WTC11 (cell line): ENCODE measurements at regions not wholly inside any gene's neighbourhood (a gene's known extent, or its start where the extent isn't known, plus 50 kb on each side); places are given as distances from the start of the nearest gene placed in this dataset.

ENCODE experiments used
- ATAC-seq: fragments of 200-7000 bp; cut with Tn5 transposase; 2 replicates; pipeline ENCODE4 v1.10.0; 2021; ENCODE audit warnings: mild to moderate bottlenecking, moderate library complexity
- CTCF ChIA-PET: fragments of 300-600 bp; sonication (Branson Sonifier 250); formaldehyde crosslinking; loops from one replicate; lab custom pipeline; 2021; ENCODE audit warnings: antibody characterized with exemption; lab: Charles Lee
- POLR2A ChIA-PET: fragments of 350-600 bp; sonication (Branson Sonifier 250); formaldehyde crosslinking; loops from one replicate; lab custom pipeline; 2021; ENCODE audit warnings: antibody characterized with exemption; lab: Charles Lee
- DNase-seq: peaks from one replicate; pipeline ENCODE4 v3.0.0; 2021; ENCODE audit warnings: low spot score
- H3K27ac Mint-ChIP-seq: 2 replicates; pipeline ENCODE4 v1.8.0; 2021; ENCODE audit warnings: mixed read lengths
- H3K27me3 Mint-ChIP-seq: 2 replicates; pipeline ENCODE4 v1.8.0; 2021; ENCODE audit warnings: low read depth, mild to moderate bottlenecking, moderate library complexity, mixed read lengths
- H3K36me3 Mint-ChIP-seq: 2 replicates; pipeline ENCODE4 v1.8.0; 2021; ENCODE audit warnings: mixed read lengths
- H3K4me1 Mint-ChIP-seq: 2 replicates; pipeline ENCODE4 v1.8.0; 2022; ENCODE audit warnings: mixed read lengths
- H3K4me3 Mint-ChIP-seq: 2 replicates; pipeline ENCODE4 v1.8.0; 2021; ENCODE audit warnings: mild to moderate bottlenecking, moderate library complexity, mixed read lengths
- H3K9me3 Mint-ChIP-seq: 2 replicates; pipeline ENCODE4 v1.8.0; 2021; ENCODE audit warnings: mixed read lengths
- E2F5 ChIP-seq: sonication (generic); formaldehyde crosslinking; IDR thresholded peaks from 2 replicates; pipeline ENCODE4 v1.8.1; 2022; ENCODE audit warnings: mild to moderate bottlenecking, moderate library complexity, missing genetic modification reagents
- EMX1 ChIP-seq: fragments of 250-450 bp; sonication (Bioruptor Pico); IDR thresholded peaks from 2 replicates; pipeline ENCODE4 v1.8.0; 2021; ENCODE audit warnings: mild to moderate bottlenecking
- FOXK1 ChIP-seq: sonication (generic); formaldehyde crosslinking; IDR thresholded peaks from 2 replicates; pipeline ENCODE4 v1.8.0; 2022; ENCODE audit warnings: mild to moderate bottlenecking, moderate library complexity, missing genetic modification reagents
- GTF2I ChIP-seq: fragments of 250-450 bp; sonication (Bioruptor Pico); conservative IDR thresholded peaks from 2 replicates; pipeline ENCODE4 v1.4.0; 2021; ENCODE audit warnings: mild to moderate bottlenecking
- HMGA2 ChIP-seq: fragments of 250-450 bp; sonication (Bioruptor Pico); IDR thresholded peaks from 2 replicates; pipeline ENCODE4 v1.4.0; 2021; ENCODE audit warnings: mild to moderate bottlenecking, moderate library complexity
- KAT7 ChIP-seq: sonication (generic); formaldehyde crosslinking; IDR thresholded peaks from 2 replicates; pipeline ENCODE4 v1.8.1; 2023; ENCODE audit warnings: missing genetic modification reagents, mild to moderate bottlenecking, borderline replicate concordance
- MYBL2 ChIP-seq: sonication (generic); formaldehyde crosslinking; IDR thresholded peaks from 2 replicates; pipeline ENCODE4 v1.8.1; 2023; ENCODE audit warnings: mild to moderate bottlenecking, moderate library complexity, missing genetic modification reagents
- NFATC4 ChIP-seq: fragments of 250-450 bp; sonication (Bioruptor Pico); IDR thresholded peaks from 2 replicates; pipeline ENCODE4 v1.9.0; 2021; ENCODE audit warnings: mild to moderate bottlenecking
- NR3C1 ChIP-seq: sonication (generic); formaldehyde crosslinking; conservative IDR thresholded peaks from 2 replicates; pipeline ENCODE4 v1.8.1; 2023; ENCODE audit warnings: low read depth, mild to moderate bottlenecking, missing genetic modification reagents
- SMAD3 ChIP-seq: sonication (generic); formaldehyde crosslinking; IDR thresholded peaks from 2 replicates; pipeline ENCODE4 v1.8.0; 2022; ENCODE audit warnings: missing genetic modification reagents, mild to moderate bottlenecking, borderline replicate concordance
- SMAD4 ChIP-seq: sonication (generic); formaldehyde crosslinking; IDR thresholded peaks from 2 replicates; pipeline ENCODE4 v1.8.0; 2022; ENCODE audit warnings: mild to moderate bottlenecking, missing genetic modification reagents
- ZNF219 ChIP-seq: sonication (generic); formaldehyde crosslinking; IDR thresholded peaks from 2 replicates; pipeline ENCODE4 v1.8.0; 2023; ENCODE audit warnings: missing genetic modification reagents, mild to moderate bottlenecking, borderline replicate concordance
- ZNF396 ChIP-seq: fragments of 250-450 bp; sonication (Bioruptor Pico); IDR thresholded peaks from 2 replicates; pipeline ENCODE4 v1.8.0; 2021; ENCODE audit warnings: mild to moderate bottlenecking, moderate library complexity, borderline replicate concordance
- TF ChIP-seq, protein P1 (sequence below): sonication (generic); formaldehyde crosslinking; IDR thresholded peaks from 2 replicates; pipeline ENCODE4 v1.8.0; 2022; ENCODE audit warnings: mild to moderate bottlenecking, missing genetic modification reagents
- TF ChIP-seq, protein P2 (sequence below): sonication (generic); formaldehyde crosslinking; IDR thresholded peaks from 2 replicates; pipeline ENCODE4 v1.8.1; 2022; ENCODE audit warnings: missing genetic modification reagents, borderline replicate concordance
- TF ChIP-seq, protein P3 (sequence below): sonication (generic); formaldehyde crosslinking; IDR thresholded peaks from 2 replicates; pipeline ENCODE4 v1.8.1; 2023; ENCODE audit warnings: mild to moderate bottlenecking, missing genetic modification reagents, moderate library complexity
- TF ChIP-seq, protein P4 (sequence below): fragments of 250-450 bp; sonication (Bioruptor Pico); conservative IDR thresholded peaks from 2 replicates; pipeline ENCODE4 v1.9.0; 2021; ENCODE audit warnings: mild to moderate bottlenecking

GRCh38 chr1:81165963-81166362, 634.8 kb upstream of the ADGRL2 start:
- ATAC-seq: no peak
- H3K4me1 Mint-ChIP-seq: 0 out of 2 replicates have a peak, but pooled peaks cover 2% of the 10 kb centered on the region
- H3K9me3 Mint-ChIP-seq: peaks cover 28% of the 10 kb centered on the region
- DNase-seq: no peak
- ChIA-PET CTCF (no interaction called here), POLR2A (no interaction called here)
- no peak overlapping the region for H3K4me3 Mint-ChIP-seq
- no peak overlapping the region for H3K27ac Mint-ChIP-seq
- TF ChIP-seq, protein P1, sequence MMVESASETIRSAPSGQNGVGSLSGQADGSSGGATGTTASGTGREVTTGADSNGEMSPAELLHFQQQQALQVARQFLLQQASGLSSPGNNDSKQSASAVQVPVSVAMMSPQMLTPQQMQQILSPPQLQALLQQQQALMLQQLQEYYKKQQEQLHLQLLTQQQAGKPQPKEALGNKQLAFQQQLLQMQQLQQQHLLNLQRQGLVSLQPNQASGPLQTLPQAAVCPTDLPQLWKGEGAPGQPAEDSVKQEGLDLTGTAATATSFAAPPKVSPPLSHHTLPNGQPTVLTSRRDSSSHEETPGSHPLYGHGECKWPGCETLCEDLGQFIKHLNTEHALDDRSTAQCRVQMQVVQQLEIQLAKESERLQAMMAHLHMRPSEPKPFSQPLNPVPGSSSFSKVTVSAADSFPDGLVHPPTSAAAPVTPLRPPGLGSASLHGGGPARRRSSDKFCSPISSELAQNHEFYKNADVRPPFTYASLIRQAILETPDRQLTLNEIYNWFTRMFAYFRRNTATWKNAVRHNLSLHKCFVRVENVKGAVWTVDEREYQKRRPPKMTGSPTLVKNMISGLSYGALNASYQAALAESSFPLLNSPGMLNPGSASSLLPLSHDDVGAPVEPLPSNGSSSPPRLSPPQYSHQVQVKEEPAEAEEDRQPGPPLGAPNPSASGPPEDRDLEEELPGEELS: no peak
- no peak for TF ChIP-seq SMAD3 (CRISPR knock-in tag)
- no peak for TF ChIP-seq E2F5 (CRISPR knock-in tag)
- TF ChIP-seq ZNF219 (CRISPR knock-in tag): no peak
- TF ChIP-seq KAT7 (CRISPR knock-in tag): no peak
- TF ChIP-seq NR3C1 (CRISPR knock-in tag): no peak
- no peak for TF ChIP-seq NFATC4 (CRISPR knock-in tag)
- no peak for TF ChIP-seq FOXK1 (CRISPR knock-in tag)
- TF ChIP-seq MYBL2 (CRISPR knock-in tag): no peak
- TF ChIP-seq SMAD4 (CRISPR knock-in tag): no peak
- H3K36me3 Mint-ChIP-seq: peaks cover 26% of the 10 kb centered on the region
- H3K27me3 Mint-ChIP-seq: no peaks in the 10 kb centered on the region

GRCh38 chr1:81160696-81161095, 640.0 kb upstream of the ADGRL2 start:
- CTCF ChIA-PET: no interaction called here
- H3K4me3 Mint-ChIP-seq: no peak overlapping the region

More at GRCh38 chr1:81160696-81161095, 640.0 kb upstream of the ADGRL2 start:
- Mint-ChIP-seq H3K36me3 (peaks cover 11% of the 10 kb centered on the region), H3K4me1 (peaks cover 28% of the 10 kb centered on the region), H3K9me3 (peaks cover 12% of the 10 kb centered on the region), H3K27me3 (no peaks in the 10 kb centered on the region), H3K27ac (no peak overlapping the region)
- no peak for ATAC-seq
- DNase-seq: no peak
- TF ChIP-seq HMGA2 (CRISPR knock-in tag) (no peak), MYBL2 (CRISPR knock-in tag) (no peak), EMX1 (CRISPR knock-in tag) (no peak), GTF2I (CRISPR knock-in tag) (no peak), ZNF396 (CRISPR knock-in tag) (no peak)
- TF ChIP-seq, protein P2, sequence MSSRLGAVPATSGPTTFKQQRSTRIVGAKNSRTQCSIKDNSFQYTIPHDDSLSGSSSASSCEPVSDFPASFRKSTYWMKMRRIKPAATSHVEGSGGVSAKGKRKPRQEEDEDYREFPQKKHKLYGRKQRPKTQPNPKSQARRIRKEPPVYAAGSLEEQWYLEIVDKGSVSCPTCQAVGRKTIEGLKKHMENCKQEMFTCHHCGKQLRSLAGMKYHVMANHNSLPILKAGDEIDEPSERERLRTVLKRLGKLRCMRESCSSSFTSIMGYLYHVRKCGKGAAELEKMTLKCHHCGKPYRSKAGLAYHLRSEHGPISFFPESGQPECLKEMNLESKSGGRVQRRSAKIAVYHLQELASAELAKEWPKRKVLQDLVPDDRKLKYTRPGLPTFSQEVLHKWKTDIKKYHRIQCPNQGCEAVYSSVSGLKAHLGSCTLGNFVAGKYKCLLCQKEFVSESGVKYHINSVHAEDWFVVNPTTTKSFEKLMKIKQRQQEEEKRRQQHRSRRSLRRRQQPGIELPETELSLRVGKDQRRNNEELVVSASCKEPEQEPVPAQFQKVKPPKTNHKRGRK (CRISPR knock-in tag): no peak
- TF ChIP-seq, protein P3, sequence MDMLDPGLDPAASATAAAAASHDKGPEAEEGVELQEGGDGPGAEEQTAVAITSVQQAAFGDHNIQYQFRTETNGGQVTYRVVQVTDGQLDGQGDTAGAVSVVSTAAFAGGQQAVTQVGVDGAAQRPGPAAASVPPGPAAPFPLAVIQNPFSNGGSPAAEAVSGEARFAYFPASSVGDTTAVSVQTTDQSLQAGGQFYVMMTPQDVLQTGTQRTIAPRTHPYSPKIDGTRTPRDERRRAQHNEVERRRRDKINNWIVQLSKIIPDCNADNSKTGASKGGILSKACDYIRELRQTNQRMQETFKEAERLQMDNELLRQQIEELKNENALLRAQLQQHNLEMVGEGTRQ: no peak
- TF ChIP-seq, protein P4, sequence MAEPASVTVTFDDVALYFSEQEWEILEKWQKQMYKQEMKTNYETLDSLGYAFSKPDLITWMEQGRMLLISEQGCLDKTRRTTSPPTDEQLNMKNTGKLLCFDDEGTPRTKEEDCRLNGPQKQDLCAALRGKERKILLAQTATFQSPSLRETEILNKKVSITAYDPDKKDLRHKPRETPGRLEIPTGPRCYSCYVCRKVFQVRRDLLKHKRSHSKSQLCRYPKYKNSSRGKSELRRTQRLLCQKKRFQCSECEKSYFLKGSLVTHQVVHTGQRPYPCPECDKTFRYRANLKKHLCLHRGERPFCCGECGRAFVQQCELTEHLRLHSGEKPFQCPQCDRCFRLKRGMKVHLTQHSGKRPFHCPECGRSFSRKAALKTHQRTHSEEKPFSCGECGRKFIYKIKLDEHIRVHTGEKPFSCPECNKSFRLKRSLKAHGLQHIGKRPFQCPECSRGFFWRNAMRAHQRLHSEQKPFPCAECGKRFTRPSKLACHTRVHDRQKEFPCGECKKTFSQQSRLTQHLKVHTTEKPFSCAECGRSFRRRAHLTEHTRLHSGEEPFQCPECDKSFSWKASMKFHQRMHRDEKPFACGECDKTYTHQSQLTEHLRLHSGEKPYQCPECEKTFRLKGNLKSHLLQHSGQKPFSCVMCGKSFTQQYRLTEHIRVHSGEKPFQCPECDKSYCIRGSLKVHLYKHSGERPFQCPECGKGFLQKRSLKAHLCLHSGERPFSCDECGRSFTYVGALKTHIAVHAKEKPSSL (CRISPR knock-in tag): no peak
- POLR2A ChIA-PET: no interaction called here
